ENCODE measurements at regions not wholly inside any gene's neighbourhood (a gene's known extent, or its start where the extent isn't known, plus 50 kb on each side); places are given as distances from the start of the nearest gene placed in this dataset.

GRCh38 chr5:4114452-4114851, 518.8 kb downstream of the IRX1 start:
- DNase-seq (ENCODE audit: low read depth), result no peak
- no peak for TF ChIP-seq CTCF (IDR thresholded peaks at IDR 0.05; ENCODE audit: control insufficient read depth, insufficient read depth, low read depth, low read length, missing control alignments)
- H3K4me3 ChIP-seq (ENCODE audit: control insufficient read depth, low read depth, low read length), result no peak overlapping the region

DNA sequence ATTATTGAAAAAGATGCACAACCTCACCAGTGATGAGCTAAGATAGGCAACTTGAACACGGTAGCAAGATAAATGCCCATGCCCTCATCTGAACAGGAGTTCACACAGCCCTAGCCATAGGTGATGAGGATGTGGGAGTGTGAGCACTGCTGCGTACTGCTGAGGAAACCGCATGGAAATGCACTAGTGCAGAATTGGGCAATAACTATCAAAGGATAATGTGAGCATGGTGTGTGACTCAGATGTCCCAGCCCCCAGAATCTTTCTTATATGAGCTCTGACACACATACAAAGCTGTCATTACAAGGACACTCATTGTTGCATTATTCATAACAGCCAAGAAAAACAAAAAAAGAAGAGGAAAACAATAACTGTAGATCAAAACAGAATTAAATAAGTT, 521.2 kb downstream of the IRX1 start:
- no peak for TF ChIP-seq CTCF (IDR thresholded peaks at IDR 0.05; ENCODE audit: control insufficient read depth, insufficient read depth, low read depth, low read length, missing control alignments)
- no peak overlapping the region for H3K4me3 ChIP-seq (ENCODE audit: control insufficient read depth, low read depth, low read length)
- no peak for DNase-seq (ENCODE audit: low read depth)

DNA sequence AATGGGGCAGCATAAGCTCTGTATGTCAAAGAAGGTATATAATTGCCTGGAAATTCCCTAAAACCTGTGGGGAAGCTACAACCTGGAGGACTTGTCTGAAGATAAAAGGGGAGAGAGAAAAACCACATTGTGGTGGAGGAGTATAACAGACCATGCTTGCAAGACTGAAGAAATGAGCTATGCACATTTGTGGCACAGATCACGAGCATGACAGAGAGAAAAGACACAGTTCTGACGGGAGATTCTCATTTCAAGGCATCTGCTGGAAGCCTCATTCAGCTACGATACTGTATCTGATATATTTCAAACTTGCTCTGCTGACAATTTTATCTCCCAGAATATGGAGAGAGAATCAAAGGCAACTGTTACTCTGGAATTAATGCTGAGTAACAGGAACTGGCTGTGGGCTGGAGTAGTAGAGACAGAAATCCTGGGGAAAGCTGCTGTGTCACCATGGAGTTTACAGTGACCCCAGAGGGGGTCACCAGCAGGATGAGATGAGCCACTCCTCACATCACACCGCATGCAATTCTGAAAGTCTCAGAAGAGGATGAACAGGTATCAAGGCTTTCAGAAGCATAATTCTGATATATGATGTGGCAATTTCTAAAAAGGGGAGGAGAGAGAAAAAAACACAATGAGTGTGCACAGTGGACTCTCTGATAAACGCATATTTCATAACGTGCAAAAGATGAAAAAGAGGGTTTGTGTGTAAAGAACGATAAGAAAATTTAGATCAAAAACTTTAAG, 528.8 kb downstream of the IRX1 start:
- no peak for TF ChIP-seq CTCF (IDR thresholded peaks at IDR 0.05; ENCODE audit: control insufficient read depth, insufficient read depth, low read depth, low read length, missing control alignments)
- DNase-seq (ENCODE audit: low read depth), result no peak
- no peak overlapping the region for H3K4me3 ChIP-seq (ENCODE audit: control insufficient read depth, low read depth, low read length)

GRCh38 chr5:4128994-4129393, 533.4 kb downstream of the IRX1 start:
- TF ChIP-seq CTCF (IDR thresholded peaks at IDR 0.05; ENCODE audit: control insufficient read depth, insufficient read depth, low read depth, low read length, missing control alignments), result no peak
- no peak overlapping the region for H3K4me3 ChIP-seq (ENCODE audit: control insufficient read depth, low read depth, low read length)
- no peak for DNase-seq (ENCODE audit: low read depth)

DNA sequence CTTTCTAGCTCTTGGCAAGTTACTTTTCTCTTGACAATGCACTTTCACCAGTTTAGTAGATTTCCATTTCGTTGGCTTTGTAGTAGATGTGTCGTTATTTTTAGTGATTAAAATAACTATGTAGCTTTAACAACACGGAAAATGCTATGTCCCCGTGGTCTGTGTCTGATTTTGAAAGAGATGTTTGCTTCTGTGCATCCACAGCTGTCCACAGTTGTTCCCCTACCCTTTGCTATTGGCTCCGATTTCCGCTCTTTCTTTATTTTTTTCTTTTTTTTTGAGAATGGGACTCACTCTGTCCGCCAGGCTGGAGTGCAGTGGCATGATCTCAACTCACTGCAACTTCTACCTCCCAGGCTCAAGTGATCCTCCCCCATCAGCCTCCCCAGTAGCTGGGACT, 533.9 kb downstream of the IRX1 start:
- H3K4me3 ChIP-seq (ENCODE audit: control insufficient read depth, low read depth, low read length), result no peak overlapping the region
- TF ChIP-seq CTCF (IDR thresholded peaks at IDR 0.05; ENCODE audit: control insufficient read depth, insufficient read depth, low read depth, low read length, missing control alignments), result no peak
- DNase-seq (ENCODE audit: low read depth), result no peak

DNA sequence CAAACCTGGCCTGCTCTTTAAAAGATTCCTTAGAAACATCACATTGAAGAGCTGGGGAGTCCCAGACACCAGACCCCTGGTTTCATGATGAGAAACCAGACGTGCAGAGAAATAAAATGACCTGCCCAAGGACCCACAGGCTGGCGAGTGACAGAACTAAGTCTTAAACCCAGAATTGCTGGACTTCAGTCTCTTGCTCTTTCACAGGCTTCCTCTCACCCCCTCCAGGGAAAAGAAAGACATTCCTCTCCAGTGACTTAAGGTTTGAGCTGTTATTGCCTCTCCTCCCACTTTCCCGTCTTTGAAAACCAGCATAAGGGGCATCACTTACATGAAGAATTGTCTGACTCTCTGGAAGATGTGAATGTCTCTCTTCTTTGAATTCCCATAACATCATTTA, 535.2 kb downstream of the IRX1 start:
- DNase-seq (ENCODE audit: low read depth), result no peak
- TF ChIP-seq CTCF (IDR thresholded peaks at IDR 0.05; ENCODE audit: control insufficient read depth, insufficient read depth, low read depth, low read length, missing control alignments), result no peak
- no peak overlapping the region for H3K4me3 ChIP-seq (ENCODE audit: control insufficient read depth, low read depth, low read length)

Measured in AG09309 (cell line).